SK-N-SH (cell line): ENCODE measurements at regions not wholly inside any gene's neighbourhood (a gene's known extent, or its start where the extent isn't known, plus 50 kb on each side); places are given as distances from the start of the nearest gene placed in this dataset.

Experiments
- CTCF ChIA-PET: fragments of 300-600, 350-600 bp; formaldehyde crosslinking; extraction: SDS; loops from one replicate; lab custom pipeline; 2021; lab: Yijun Ruan, JAX
- POLR2A ChIA-PET: fragments of 350-600 bp; sonication (Branson Sonifier 250); formaldehyde crosslinking; extraction: SDS; loops from one replicate; lab custom pipeline; 2020; ENCODE audit warnings: antibody characterized with exemption, inconsistent platforms; lab: Yijun Ruan, JAX
- DNase-seq: peaks from one replicate; pipeline ENCODE4 v3.0.0; 2012
- H2AFZ ChIP-seq: fragments of 200-600 bp; sonication (generic); 2 replicates; pipeline ENCODE4 v1.8.1; 2016; ENCODE audit warnings: antibody characterized with exemption, mild to moderate bottlenecking, low read depth
- H3F3A ChIP-seq: fragments of 200-600 bp; sonication (generic); replicated peaks from 2 replicates; pipeline ENCODE3; 2016; ENCODE audit warnings: antibody characterized with exemption, mild to moderate bottlenecking; ENCODE audit not compliant: insufficient read depth
- H3K27ac ChIP-seq, 2 experiments: fragments of 200-500 bp in 1 of 2; fragments of 200-600 bp in 1 of 2; sonication (Bioruptor generic) in 1 of 2; sonication (generic), shearing (Covaris generic) in 1 of 2; 2 replicates each; pipeline versions ENCODE4 v1.5.1 to v1.6.1; 2014 to 2016; ENCODE audit warnings: low read depth in 2 of 2, inconsistent platforms in 1 of 2, low read length in 1 of 2, mild to moderate bottlenecking in 1 of 2, mixed read lengths in 1 of 2
- H3K27me3 ChIP-seq: fragments of 200-600 bp; sonication (generic), shearing (Covaris generic); 2 replicates; pipeline ENCODE4 v1.6.1; 2016; ENCODE audit warnings: mixed run types; ENCODE audit not compliant: insufficient read depth
- H3K36me3 ChIP-seq, 2 experiments: fragments of 200-500 bp in 1 of 2; fragments of 200-600 bp in 1 of 2; sonication (Bioruptor generic) in 1 of 2; sonication (generic) in 1 of 2; replicated peaks in 1 of 2; 2 replicates each; pipeline versions ENCODE3 to v1.5.1; 2014 to 2016; ENCODE audit warnings: low read length in 1 of 2, mild to moderate bottlenecking in 1 of 2; ENCODE audit not compliant: insufficient read depth in 2 of 2, control insufficient read depth in 1 of 2
- H3K4me1 ChIP-seq, 2 experiments: fragments of 200-500 bp in 1 of 2; fragments of 200-600 bp in 1 of 2; sonication (Bioruptor generic) in 1 of 2; sonication (generic), shearing (Covaris generic) in 1 of 2; 2 replicates each; pipeline versions ENCODE4 v1.5.1 to v1.6.1; 2014 to 2016; ENCODE audit warnings: low read depth in 1 of 2, low read length in 1 of 2, mixed run types in 1 of 2; ENCODE audit not compliant: insufficient read depth in 2 of 2, control insufficient read depth in 1 of 2
- H3K4me2 ChIP-seq: fragments of 200-600 bp; sonication (generic), shearing (Covaris generic); 2 replicates; pipeline ENCODE4 v1.6.1; 2017; ENCODE audit warnings: mixed run types
- H3K4me3 ChIP-seq, 2 experiments: fragments of 200-500 bp in 1 of 2; fragments of 200-600 bp in 1 of 2; sonication (Bioruptor generic) in 1 of 2; sonication (generic), shearing (Covaris generic) in 1 of 2; 2 replicates each; pipeline versions ENCODE4 v1.5.1 to v1.8.1; 2014 to 2016; ENCODE audit warnings: low read depth in 2 of 2, inconsistent platforms in 1 of 2, low read length in 1 of 2, mild to moderate bottlenecking in 1 of 2, mixed read lengths in 1 of 2, moderate library complexity in 1 of 2
- H3K79me2 ChIP-seq: fragments of 200-600 bp; sonication (generic); 2 replicates; pipeline ENCODE4 v1.8.1; 2017; ENCODE audit warnings: mild to moderate bottlenecking; ENCODE audit not compliant: insufficient read depth
- H3K9ac ChIP-seq: fragments of 200-600 bp; sonication (generic); 2 replicates; pipeline ENCODE4 v1.6.1; 2017; ENCODE audit warnings: mixed run types
- H3K9me2 ChIP-seq: fragments of 200-600 bp; sonication (generic); 2 replicates; pipeline ENCODE4 v1.6.1; 2017; ENCODE audit warnings: mixed run types
- H3K9me3 ChIP-seq: fragments of 200-600 bp; sonication (generic); 2 replicates; pipeline ENCODE4 v1.6.1; 2017; ENCODE audit warnings: mixed run types, mild to moderate bottlenecking, moderate library complexity
- H4K20me1 ChIP-seq: fragments of 200-600 bp; sonication (generic); 2 replicates; pipeline ENCODE4 v1.6.1; 2017; ENCODE audit warnings: mild to moderate bottlenecking, mixed run types; ENCODE audit not compliant: insufficient read depth
- ELF1 ChIP-seq: IDR thresholded peaks from 2 replicates; pipeline ENCODE4 v1.4.0; 2012
- EP300 ChIP-seq, 2 experiments: IDR thresholded peaks; 2 replicates each; pipeline versions ENCODE4 v1.4.0 to v1.6.1; 2012; ENCODE audit warnings: borderline replicate concordance in 1 of 2, low read depth in 1 of 2, low read length in 1 of 2
- EZH2phosphoT487 ChIP-seq: fragments of 200-600 bp; sonication (generic); IDR thresholded peaks from 2 replicates; pipeline ENCODE4 v1.6.1; 2017; ENCODE audit warnings: low read depth, mixed run types, mild to moderate bottlenecking, antibody characterized with exemption, moderate library complexity, borderline replicate concordance
- FOXJ3 ChIP-seq: sonication (generic); formaldehyde crosslinking; IDR thresholded peaks from 2 replicates; pipeline ENCODE4 v1.5.1; 2020; ENCODE audit warnings: mild to moderate bottlenecking, missing genetic modification reagents
- FOXM1 ChIP-seq: IDR thresholded peaks from 2 replicates; pipeline ENCODE4 v1.4.0; 2012; ENCODE audit warnings: low read depth, mild to moderate bottlenecking
- GABPA ChIP-seq: IDR thresholded peaks from 2 replicates; pipeline ENCODE4 v1.4.0; 2012; ENCODE audit warnings: low read depth, mild to moderate bottlenecking
- GATA2 ChIP-seq: sonication (generic); formaldehyde crosslinking; IDR thresholded peaks from 2 replicates; pipeline ENCODE4 v1.5.0; 2020; ENCODE audit warnings: mild to moderate bottlenecking, missing genetic modification reagents
- MEF2A ChIP-seq: IDR thresholded peaks from 2 replicates; pipeline ENCODE4 v1.4.0; 2012; ENCODE audit warnings: low read depth, borderline replicate concordance
- NRF1 ChIP-seq: IDR thresholded peaks from 2 replicates; pipeline ENCODE4 v1.6.1; 2012; ENCODE audit warnings: low read depth, mild to moderate bottlenecking, low read length
- RAD21 ChIP-seq: IDR thresholded peaks from 2 replicates; pipeline ENCODE4 v1.6.1; 2012; ENCODE audit warnings: mild to moderate bottlenecking, low read length
- RCOR1 ChIP-seq: fragments of 150-350 bp; IDR thresholded peaks from 2 replicates; pipeline ENCODE4 v1.6.1; 2017; ENCODE audit warnings: antibody characterized with exemption, low read length
- RXRA ChIP-seq: IDR thresholded peaks from 2 replicates; pipeline ENCODE4 v1.4.0; 2012; ENCODE audit warnings: low read depth, mild to moderate bottlenecking, borderline replicate concordance
- YY1 ChIP-seq: IDR thresholded peaks from 2 replicates; pipeline ENCODE4 v1.4.0; 2012; ENCODE audit warnings: low read depth, mild to moderate bottlenecking
- WGBS: methylation state at CpG from one replicate; pipeline ENCODE4 v1.1.6; 2017; ENCODE audit warnings: low lambda C conversion rate; 5-methylcytosine and 5-hydroxymethylcytosine counted together
- TF ChIP-seq, protein P1 (sequence below): IDR thresholded peaks from 2 replicates; pipeline ENCODE4 v1.4.0; 2012; ENCODE audit warnings: low read depth, borderline replicate concordance
- TF ChIP-seq, protein P2 (sequence below): IDR thresholded peaks from 2 replicates; pipeline ENCODE4; 2012
- TF ChIP-seq, protein P3 (sequence below): IDR thresholded peaks from 2 replicates; pipeline ENCODE4 v1.6.1; 2012; ENCODE audit warnings: mild to moderate bottlenecking, low read depth, low read length, moderate library complexity
- TF ChIP-seq, protein P4 (sequence below): IDR thresholded peaks from 2 replicates; pipeline ENCODE4 v1.4.0; 2012; ENCODE audit warnings: low read depth
- TF ChIP-seq, protein P5 (sequence below): IDR thresholded peaks from 2 replicates; pipeline ENCODE4 v1.4.0; 2012; ENCODE audit warnings: low read depth, borderline replicate concordance

DNA sequence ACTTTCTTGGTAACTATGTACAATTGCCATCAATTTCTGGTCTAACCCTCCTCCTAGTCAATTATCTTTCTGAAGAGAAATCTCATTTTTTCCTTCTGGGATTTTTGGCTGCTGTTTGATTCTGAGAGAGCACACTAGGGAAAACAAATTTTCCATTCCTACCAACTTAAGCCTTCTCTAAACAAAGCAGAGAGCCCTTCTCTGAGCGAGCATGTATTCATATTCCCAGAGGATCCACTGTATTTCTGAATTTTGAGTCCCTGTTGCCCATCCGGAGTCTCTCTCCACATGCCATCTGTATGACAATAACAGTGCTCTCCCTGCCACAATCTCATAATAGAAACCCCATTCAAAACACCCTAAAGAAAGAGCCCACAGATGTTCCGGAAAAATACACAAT is 78.5 kb downstream of the MAIP1 start:
- Histone ChIP-seq H3K36me3 (no peaks in the 10 kb centered on the region), H3K79me2 (no peaks in the 10 kb centered on the region), H3K4me2 (no peak overlapping the region), H3K4me3 (no peak overlapping the region), H3K27me3 (no peaks in the 10 kb centered on the region), H3K9me3 (no peaks in the 10 kb centered on the region), H3K27ac (no peak overlapping the region), H3K4me1 (no peaks in the 10 kb centered on the region), H3F3A (no peaks in the 10 kb centered on the region), H3K9ac (no peak overlapping the region), H2AFZ (no peak overlapping the region), H3K9me2 (no peaks in the 10 kb centered on the region), H4K20me1 (no peaks in the 10 kb centered on the region)
- no peak for DNase-seq
- no peak for TF ChIP-seq YY1
- TF ChIP-seq, protein P1, sequence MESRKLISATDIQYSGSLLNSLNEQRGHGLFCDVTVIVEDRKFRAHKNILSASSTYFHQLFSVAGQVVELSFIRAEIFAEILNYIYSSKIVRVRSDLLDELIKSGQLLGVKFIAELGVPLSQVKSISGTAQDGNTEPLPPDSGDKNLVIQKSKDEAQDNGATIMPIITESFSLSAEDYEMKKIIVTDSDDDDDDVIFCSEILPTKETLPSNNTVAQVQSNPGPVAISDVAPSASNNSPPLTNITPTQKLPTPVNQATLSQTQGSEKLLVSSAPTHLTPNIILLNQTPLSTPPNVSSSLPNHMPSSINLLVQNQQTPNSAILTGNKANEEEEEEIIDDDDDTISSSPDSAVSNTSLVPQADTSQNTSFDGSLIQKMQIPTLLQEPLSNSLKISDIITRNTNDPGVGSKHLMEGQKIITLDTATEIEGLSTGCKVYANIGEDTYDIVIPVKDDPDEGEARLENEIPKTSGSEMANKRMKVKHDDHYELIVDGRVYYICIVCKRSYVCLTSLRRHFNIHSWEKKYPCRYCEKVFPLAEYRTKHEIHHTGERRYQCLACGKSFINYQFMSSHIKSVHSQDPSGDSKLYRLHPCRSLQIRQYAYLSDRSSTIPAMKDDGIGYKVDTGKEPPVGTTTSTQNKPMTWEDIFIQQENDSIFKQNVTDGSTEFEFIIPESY = no peak
- TF ChIP-seq RCOR1 = no peak
- no peak for TF ChIP-seq NRF1
- TF ChIP-seq, protein P2, sequence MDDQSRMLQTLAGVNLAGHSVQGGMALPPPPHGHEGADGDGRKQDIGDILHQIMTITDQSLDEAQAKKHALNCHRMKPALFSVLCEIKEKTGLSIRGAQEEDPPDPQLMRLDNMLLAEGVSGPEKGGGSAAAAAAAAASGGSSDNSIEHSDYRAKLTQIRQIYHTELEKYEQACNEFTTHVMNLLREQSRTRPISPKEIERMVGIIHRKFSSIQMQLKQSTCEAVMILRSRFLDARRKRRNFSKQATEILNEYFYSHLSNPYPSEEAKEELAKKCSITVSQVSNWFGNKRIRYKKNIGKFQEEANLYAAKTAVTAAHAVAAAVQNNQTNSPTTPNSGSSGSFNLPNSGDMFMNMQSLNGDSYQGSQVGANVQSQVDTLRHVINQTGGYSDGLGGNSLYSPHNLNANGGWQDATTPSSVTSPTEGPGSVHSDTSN = no peak
- no peak for TF ChIP-seq EP300 (IDR thresholded peaks at IDR 0.05; ENCODE audit: borderline replicate concordance in 1 of 2, low read depth in 1 of 2, low read length in 1 of 2)
- TF ChIP-seq FOXM1 = no peak
- no peak for TF ChIP-seq ELF1
- TF ChIP-seq RAD21 = no peak
- TF ChIP-seq, protein P3, sequence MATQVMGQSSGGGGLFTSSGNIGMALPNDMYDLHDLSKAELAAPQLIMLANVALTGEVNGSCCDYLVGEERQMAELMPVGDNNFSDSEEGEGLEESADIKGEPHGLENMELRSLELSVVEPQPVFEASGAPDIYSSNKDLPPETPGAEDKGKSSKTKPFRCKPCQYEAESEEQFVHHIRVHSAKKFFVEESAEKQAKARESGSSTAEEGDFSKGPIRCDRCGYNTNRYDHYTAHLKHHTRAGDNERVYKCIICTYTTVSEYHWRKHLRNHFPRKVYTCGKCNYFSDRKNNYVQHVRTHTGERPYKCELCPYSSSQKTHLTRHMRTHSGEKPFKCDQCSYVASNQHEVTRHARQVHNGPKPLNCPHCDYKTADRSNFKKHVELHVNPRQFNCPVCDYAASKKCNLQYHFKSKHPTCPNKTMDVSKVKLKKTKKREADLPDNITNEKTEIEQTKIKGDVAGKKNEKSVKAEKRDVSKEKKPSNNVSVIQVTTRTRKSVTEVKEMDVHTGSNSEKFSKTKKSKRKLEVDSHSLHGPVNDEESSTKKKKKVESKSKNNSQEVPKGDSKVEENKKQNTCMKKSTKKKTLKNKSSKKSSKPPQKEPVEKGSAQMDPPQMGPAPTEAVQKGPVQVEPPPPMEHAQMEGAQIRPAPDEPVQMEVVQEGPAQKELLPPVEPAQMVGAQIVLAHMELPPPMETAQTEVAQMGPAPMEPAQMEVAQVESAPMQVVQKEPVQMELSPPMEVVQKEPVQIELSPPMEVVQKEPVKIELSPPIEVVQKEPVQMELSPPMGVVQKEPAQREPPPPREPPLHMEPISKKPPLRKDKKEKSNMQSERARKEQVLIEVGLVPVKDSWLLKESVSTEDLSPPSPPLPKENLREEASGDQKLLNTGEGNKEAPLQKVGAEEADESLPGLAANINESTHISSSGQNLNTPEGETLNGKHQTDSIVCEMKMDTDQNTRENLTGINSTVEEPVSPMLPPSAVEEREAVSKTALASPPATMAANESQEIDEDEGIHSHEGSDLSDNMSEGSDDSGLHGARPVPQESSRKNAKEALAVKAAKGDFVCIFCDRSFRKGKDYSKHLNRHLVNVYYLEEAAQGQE = no peak
- TF ChIP-seq, protein P4, sequence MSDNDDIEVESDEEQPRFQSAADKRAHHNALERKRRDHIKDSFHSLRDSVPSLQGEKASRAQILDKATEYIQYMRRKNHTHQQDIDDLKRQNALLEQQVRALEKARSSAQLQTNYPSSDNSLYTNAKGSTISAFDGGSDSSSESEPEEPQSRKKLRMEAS = no peak
- no peak for TF ChIP-seq RXRA
- TF ChIP-seq MEF2A = no peak
- TF ChIP-seq FOXJ3 (CRISPR knock-in tag) = no peak
- no peak for TF ChIP-seq EZH2phosphoT487
- TF ChIP-seq GABPA = no peak
- TF ChIP-seq, protein P5, sequence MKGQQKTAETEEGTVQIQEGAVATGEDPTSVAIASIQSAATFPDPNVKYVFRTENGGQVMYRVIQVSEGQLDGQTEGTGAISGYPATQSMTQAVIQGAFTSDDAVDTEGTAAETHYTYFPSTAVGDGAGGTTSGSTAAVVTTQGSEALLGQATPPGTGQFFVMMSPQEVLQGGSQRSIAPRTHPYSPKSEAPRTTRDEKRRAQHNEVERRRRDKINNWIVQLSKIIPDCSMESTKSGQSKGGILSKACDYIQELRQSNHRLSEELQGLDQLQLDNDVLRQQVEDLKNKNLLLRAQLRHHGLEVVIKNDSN = no peak
- TF ChIP-seq GATA2 (CRISPR knock-in tag) = no peak
- POLR2A ChIA-PET = no interaction called here
- CTCF ChIA-PET = no interaction called here
- 46% methylated on average over 3 of the region's 3 CpGs for WGBS
